ENCODE measurements at regions not wholly inside any gene's neighbourhood (a gene's known extent, or its start where the extent isn't known, plus 50 kb on each side); places are given as distances from the start of the nearest gene placed in this dataset.

- TF ChIP-seq REST (IDR thresholded peaks at IDR 0.05; ENCODE audit: insufficient read depth in 1 of 2, low read depth in 2 of 2, low read length in 2 of 2), result no peak
- no peak for TF ChIP-seq POLR2AphosphoS5 (IDR thresholded peaks at IDR 0.05; ENCODE audit: low read depth, low read length)
- TF ChIP-seq TAF1 (IDR thresholded peaks at IDR 0.05; ENCODE audit: borderline replicate concordance, insufficient read depth, low read length), result no peak
- TF ChIP-seq SIN3A (IDR thresholded peaks at IDR 0.05; ENCODE audit: borderline replicate concordance, insufficient read depth, low read length), result no peak
Observed at GRCh38 chr4:174170906-174171305, 112.6 kb downstream of the FBXO8 start.

Data from PFSK-1 (cell line).